ENCODE measurements at regions not wholly inside any gene's neighbourhood (a gene's known extent, or its start where the extent isn't known, plus 50 kb on each side); places are given as distances from the start of the nearest gene placed in this dataset.

DNA sequence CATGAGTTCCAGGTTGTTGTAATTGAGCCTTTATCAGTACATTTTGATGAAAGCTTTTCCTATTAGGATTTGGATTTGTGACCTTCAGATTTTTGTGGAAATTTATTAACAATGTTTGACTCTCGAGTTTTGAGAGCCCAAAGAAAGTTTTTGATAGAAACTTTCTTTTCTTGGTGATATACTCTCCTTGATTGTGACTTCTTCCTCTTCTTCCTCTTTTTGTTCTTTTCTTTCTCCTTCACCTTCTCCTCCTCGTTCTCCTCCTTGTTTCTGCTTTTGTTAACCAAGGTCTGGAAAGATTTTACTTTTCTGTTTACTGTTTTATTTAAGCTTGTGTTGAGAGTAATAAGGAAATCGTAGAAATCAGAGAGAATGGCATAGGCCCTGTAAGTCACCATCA is 182.4 kb downstream of the TRIM27 start:
- no peak for DNase-seq

DNA sequence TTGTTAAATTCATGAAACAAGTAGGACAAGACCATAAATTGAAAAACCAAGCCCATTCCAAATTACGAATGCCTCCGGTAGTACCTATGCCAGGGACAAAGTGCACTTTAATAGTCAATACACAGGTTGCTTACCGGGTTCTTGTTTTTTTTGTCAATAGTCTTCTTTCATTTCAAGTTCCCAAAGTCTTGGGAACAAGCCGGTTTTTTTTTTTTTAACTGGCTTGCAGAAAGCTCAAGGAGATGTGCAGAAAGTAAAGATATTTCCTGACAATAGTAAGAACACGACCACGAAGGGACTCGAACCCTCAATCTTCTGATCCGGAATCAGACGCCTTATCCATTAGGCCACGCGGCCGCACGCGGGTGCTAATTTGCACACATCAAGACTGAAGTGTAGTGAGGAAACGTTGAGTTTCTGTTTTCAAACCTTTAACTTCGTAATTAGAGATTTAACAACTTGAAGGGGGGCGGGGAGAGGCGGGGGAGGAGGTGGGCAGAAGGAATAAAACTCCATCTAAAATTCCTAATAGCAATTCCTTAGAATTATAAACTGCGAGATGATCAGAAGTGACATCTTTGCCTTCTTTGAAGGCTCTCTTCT is 181.0 kb downstream of the TRIM27 start:
- no peak for DNase-seq

DNA sequence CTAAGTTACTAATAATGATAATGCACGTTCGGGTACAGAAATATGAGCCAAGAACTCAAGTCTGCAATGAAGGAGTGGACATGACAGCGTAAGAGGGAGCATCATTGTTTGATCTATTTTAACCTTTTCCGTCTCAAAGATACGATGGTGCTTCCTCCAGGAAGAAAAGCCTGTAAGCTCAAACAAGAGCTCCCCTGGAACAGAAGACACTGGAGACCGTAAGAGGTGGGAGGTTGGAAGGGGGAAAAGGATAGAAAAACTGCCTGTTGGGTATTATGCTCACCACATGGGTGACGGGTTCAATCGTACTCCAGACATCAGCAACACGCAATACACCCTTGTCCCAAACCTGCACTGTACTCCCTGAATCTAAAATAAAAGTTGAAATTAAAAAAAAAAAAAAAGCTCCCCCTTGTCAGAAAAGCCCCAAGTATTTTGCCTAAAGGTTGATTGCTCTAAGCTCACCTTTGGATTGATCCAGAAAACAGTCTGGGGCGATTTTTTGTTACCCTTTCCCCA is 180.5 kb downstream of the TRIM27 start:
- no peak for DNase-seq

DNA sequence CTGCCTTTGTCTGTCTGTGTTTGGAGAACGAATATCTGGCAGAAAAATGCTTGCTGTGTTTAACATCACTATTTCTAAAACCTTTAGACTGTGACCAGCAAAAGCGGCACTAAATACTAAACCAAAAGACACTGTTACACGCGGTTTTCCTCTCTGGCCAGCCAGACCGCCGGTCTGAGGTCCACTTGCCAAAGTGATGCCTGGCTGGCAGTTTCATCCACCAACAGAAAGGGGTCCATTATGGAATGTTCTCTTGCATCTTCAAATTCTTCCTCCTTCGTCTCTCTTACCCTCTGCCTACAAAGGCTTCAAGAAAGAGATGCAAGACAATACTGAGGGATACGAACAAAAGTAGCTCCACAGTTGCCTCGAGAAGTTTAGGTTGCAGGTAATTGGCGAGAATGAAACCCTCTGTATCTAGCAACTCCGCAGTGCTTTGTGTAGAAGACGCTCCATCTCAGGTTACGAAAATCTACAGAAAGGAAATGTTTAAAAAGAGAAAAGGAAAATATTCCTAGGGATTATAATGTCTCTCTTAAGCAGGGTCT is 176.6 kb downstream of the TRIM27 start:
- no peak for DNase-seq

DNA sequence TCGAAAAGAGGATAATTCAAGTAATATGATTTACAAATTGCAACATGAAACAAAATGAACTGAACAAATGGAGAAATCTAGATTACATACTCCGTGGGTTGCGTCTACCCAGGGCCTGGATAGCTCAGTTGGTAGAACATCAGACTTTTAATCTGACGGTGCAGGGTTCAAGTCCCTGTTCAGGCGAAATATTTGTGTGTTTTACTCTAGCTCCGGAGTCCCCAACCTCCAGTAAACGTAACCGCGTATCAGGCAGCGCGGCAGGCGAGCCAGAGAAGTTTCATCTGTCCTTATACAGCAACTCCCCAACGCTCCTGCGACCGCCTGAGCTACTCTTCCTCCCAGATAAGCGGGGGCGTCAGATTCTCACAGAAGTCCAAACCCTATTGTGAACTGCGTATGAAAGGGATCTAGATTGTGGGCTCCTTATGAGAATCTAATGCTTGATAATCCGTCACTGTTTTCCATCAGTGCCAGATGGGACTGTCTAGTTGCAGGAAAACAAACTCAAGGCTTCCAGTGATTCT is 176.1 kb downstream of the TRIM27 start:
- no peak for DNase-seq

DNA sequence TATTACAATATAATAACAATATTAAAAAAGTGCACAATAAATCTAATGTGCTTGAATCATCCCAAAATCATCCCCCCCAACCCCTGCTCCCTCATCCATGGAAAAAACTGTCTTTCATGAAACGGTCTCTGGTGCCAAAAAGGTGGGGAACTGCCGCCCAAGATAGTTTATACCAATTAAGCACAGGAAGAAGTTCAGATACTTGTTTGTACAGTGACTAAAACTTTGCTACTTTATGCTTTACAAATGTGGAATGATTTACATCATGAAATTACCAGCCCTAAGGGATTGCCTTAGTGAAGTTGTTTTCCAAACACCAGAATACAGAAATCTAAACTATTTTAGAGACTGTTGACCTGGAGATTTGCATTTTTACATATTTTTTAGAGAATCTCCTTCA is 175.6 kb downstream of the TRIM27 start:
- DNase-seq, result no peak

DNA sequence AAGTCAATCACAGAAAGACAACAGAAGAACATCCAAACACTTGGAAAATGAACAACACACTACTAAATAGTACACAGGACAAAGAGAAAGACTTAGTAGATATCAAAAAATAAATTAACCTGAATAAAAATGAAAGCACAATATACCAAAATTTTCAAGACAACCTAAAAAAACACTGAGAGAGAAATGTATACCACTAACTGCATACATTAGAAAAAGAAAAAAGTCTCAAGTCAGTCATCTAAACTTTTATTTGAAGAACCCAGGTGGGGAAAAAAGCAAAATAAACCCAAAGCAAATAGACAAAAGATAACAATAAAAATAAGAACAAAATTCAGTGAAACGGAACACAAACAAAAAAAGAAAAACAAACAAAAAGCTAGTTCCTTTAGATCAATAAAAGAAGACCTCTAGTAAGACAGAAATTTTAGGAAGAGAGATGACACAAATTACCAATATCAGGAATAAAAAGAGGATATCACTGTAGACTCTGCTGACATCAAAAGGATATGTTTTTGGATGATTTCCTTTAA is 172.8 kb downstream of the TRIM27 start:
- DNase-seq, result no peak

DNA sequence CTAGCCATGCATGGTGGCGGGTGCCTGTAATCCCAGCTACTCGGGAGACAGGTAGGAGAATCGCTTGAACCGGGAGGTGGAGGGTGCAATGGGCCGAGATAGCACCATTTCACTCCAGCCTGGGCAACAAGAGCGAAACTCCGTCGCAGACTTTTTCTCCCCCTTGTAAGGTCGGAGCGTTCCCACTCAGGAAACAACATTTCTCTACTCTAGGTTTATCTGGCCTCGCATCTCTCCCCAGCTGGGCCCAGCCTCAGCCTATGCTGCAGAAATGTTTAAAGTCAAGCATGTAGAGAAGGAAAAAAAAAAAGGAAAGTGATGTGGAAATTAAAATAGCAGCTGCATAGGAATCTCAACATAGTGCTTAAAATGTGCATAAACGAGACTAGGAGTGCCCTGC is 172.3 kb downstream of the TRIM27 start:
- DNase-seq, result no peak

DNA sequence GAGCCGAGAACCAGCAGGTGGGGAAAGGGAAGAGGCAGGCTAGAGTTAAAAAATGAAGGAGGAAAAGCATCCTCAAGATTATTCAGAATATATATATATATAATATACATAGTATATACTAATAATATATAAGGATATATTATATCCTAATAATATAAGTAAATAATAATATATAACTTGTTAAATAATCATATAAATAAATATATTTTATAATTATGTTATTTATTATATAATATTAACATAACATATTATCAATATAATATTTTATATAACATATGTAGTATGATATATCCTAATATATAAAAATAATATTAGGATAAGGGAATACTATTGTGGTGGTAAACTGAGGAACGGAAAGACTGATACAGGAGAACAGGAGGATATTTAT is 171.8 kb downstream of the TRIM27 start:
- DNase-seq, result no peak

DNA sequence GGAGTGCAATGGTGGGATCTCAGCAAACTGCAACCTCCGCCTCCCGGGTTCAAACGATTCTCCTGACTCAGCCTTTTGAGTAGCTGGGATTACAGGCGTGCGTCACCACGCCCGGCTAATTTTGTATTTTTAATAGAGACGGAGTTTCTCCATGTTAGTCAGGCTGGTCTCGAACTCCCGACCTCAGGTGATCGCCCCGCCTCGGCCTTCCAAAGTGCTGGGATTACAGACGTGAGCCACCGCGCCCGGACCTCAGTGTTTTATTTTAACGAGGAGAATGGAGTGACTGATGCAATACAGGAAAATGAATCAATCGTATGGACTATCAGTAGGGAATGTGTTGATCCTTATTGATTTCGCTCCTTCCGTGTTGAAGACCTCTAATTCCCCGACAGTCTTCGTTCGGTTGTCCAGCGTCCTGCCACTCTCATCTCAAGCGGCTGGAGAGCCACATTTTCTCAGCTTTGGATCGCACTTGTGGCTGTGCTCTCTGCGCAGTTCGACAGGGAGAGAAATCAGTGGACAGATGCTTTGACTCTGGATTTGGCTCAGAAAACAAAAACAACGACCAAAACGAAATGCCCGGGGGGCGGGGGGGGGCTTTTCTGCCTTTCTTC is 166.2 kb downstream of the TRIM27 start:
- no peak for DNase-seq

DNA sequence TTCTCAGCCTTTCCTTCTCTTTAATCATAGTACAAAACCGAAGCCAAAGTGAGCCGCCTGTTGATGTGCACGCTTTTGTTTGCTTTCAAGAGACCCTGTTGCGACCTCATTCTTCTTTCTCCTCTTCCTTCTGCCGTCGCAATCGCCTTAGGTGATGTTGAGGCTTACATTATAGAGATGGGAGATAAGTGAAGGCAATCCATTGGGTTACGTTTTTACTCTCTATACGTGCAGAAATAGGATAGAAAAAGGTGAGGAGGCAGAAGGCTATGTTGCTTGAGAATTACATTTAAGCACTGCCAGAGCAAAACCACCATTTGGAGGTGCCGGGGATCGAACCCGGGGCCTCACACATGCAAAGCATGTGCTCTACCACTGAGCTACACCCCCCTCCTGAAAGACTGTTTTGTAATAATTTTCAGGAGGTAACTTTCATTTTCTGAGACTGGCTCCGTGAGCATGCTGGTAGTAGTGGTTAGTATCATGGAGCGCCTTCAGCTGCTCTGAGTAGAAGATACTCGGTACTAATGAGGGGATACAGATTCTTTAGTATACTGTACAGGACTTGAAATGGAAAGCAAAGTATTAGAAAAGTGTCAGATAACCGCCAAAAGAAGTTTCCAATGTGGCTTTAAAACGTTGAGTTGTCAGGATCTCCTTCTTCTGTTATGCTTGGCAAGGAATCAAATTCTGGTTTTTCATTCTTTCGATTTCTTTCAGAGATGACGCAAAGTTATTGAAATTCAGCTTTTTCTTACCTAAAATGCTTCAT is 165.6 kb downstream of the TRIM27 start:
- no peak for DNase-seq

DNA sequence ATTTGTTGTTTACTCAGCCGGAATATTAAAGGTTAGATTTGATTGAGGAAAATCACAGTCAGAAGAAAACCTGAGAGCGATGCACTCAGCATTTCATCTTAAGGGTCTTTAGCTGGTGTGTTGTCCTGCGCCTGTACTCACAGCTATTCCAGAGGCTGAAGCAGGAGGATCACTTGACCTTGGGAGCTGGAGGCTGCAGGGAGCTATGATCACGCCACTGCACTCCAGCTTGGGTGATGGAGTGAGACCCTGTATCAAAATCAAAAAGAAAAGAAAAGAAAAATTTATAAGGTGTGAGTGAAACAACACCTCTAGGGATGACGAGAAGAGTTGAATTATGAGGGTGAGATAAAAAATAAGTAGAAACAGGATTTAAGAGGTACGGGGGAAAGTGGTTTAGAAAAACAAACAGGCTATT is 165.0 kb downstream of the TRIM27 start:
- no peak for DNase-seq

DNA sequence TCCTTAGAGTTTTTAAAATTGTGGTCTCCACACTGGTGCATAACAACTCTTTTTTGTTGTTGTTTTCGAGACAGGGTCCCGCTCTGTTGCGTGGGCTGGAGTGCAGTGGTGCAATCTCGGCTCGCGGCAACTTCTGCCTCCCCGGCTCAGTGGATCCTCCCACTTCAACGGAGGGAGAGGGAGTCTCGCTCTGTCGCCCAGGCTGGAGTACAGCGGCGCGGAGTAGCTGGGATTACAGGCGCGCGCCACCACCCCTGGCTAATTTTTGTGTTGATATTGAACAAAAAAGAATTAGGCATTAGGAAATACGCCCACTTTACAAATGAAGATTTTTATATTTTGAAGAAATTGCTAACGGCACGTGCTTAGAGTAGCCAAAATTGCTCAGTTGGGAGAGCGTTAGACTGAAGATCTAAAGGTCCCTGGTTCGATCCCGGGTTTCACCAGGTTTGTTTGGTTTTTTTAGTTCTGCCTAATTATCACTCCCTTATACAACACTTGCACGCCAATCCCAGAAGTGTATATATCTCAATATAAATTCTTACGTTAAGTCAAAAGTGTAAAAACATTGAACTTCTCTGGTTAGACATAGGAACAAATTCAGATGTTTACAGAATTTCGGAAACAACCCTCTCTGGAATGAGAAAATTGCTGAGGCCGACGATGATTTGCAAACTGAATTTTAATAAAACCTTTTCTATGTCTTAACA is 159.6 kb downstream of the TRIM27 start:
- DNase-seq, result no peak

DNA sequence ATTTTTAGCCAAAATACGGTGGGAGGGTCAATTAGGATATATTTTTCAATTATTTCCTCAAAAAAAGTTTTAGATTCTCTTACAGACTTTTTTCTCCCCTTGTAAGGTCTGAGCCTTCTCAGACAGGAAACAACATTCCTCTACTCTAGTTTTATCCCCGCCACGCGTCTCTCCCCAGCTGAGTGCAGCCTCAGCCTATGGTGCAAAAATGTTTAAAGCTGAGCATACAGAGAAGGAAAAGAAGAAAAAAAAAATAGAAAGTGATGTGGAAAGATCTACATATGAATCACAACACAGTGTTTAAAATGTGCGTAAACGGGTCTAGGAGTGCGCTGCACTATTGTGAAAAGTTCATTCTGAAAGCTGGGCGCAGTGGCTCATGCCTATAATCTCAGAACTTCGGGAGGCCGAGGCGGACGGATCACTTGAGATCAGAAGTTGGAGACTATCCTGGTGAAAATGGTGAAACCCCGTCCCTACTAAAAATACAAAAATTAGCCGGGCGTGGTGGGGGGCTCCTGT is 159.0 kb downstream of the TRIM27 start:
- DNase-seq, result no peak

DNA sequence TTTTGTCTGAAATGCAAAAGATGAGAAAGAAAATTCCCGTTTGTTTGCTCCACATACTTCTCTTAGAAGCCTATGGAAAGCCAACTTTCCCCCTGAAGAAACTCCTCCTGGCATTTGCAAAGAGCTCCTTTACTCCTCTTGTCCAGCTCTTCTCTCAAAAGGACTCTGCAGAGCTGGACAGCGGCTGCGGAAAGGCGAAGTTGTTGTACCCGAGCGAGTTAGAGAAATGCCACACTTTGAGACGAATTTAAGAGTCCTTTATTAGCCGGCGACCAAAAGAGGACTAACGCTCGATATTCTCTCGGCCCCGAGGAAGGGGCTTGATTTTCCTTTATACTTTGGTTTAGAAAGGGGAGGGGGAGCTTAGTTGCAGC is 157.8 kb downstream of the TRIM27 start:
- no peak for DNase-seq

DNA sequence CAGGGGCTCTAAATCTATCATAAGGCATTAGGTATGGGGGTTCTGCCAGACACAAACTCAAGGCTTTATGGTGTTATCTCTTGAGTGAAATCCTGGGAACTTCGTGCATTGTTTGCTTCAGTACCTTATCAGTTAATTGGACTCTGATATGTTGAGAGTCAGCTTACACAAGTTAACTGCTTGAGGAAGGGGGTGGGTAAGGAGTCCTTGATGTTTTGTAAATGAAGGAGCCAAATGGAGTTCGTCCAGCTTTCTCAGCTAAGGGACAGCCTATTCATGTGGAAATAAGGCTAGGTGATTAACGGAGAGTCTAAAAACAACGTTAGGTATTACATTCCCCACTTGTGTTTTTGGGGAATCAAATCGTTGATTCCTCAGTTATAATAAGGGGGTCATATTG is 157.4 kb downstream of the TRIM27 start:
- no peak for DNase-seq

DNA sequence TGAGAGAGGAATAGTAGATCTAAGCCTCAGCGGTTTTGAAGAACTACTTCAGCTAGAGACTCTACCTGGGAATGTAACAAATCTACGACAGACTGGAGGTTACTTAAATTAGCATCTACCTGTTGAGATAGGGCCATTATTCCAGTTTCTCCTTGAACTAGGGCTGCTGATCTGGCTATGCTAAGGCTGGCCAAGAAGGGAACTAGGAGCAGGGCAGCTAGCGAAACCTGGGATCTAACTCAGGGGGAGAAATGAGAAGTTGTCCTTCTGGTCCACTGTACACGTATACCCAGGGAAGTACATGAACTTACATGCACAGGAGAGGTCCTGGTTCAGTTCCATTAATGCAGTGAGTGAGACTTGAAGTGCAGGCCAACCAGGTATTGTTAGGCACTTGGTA is 156.7 kb downstream of the TRIM27 start:
- DNase-seq, result no peak

DNA sequence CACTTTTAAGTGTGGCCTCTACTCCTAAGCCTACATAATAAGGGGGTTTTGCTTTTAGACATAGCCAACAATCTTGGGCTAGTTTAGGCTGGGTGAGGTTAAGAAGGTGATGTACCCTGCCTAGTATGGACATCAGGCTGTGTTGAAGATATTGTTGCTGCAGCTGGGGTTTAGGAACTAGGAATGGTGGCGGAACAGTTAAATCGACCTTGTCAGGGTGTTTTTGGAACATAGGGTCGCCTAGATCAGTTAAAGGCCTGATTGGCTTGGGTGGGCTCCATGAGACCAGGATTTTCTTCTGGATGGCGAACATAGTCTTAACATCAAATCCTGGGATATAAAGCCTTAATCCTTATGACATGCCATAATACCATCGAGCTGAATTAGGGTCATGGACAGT is 156.1 kb downstream of the TRIM27 start:
- no peak for DNase-seq

DNA sequence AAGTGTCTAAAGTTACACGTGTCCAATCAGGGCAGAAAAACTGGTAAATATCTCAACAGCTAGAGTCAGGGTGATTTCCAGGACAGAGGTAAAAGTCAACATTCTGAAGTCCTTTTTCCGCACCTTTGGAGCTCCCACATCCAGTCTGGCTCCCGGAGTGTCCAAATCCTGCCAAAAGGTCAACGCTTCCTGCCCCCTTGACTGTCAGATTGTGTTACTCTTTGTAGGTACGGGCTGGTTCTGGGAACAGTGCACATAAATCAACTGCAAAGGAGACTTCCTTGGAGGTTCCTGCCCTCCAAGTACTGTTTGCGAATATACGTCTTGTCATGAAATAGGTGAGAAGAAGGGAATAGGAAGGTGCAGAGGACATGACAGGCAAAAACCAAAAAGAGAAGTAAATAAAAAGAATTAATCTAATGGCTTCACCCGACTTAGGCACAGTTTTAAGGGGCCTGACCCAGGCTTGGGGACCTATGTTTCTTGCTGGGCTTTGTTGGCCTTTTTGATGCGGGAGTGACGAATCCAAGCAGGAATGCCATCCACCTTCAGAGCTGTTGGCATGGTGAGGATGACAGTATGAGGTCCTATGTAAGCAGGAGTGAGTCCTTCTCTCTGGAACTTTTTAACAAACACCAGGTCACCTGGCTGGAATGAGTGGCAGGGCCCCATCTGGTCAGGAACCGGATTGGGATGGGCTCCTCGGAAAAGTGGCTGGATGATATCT is 155.4 kb downstream of the TRIM27 start:
- DNase-seq, result no peak

DNA sequence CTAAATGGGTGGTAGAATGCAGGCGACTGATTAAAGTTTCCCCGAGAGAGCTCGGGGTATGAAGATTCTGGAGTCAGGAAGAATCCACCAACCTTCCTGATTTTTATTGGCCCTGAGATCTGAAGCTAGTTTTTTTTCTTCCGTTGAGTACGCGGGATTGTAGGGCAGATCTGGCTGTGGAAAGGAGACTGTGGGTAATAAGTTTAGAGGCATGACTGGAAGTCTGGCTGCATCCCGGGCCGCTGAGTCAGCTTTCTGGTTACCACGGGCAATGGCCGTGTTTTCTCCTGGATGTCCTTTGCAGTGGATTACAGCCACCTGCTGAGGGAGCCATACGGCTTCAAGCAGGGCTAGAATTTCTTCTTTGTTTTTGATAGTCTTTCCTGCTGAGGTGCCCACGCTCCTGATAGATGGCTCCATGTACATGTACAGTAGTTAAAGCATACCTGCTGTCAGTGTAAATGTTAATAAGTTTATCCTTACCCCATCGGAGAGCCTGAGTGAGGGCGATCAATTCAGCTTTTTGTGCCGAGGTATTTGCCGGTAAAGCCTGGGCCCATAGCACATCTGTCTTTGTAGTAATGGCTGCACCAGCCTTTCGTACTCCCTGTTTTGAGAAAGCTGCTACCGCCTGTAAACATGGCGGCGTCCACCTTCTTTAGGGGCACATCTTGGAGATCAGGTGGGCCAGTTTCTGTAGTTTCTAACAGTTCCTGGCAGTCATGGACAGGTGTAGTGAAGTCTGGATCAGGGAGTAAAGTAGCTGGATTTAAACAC is 154.0 kb downstream of the TRIM27 start:
- DNase-seq, result no peak

DNA sequence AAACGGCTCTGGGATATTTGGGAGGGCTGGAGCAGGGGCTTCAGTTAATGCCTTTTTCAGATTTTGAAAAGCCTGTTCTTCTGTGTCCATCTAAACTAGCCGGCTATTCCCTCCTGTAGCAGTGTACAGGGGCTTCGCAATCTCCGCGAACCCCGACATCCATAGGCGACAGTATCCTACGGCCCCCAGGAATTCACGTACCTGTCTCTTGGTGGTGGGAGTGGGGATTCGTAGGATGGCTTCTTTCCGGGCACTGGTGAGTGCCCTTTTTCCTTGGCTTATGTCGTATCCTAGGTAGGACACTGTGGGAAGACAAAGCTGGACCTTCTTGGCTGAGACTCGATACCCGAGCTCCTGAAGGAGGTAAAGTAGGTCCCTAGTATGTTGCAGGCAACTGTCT is 153.1 kb downstream of the TRIM27 start:
- no peak for DNase-seq

Data from NCI-H510A (cell line).